Breast epithelium (tissue), 4 donors: ENCODE measurements at regions not wholly inside any gene's neighbourhood (a gene's known extent, or its start where the extent isn't known, plus 50 kb on each side); places are given as distances from the start of the nearest gene placed in this dataset.

Experiments used
- DNase-seq, 2 donors: peaks; one replicate each; pipeline ENCODE4 v3.0.0-alpha.2; 2019; ENCODE audit warnings: low spot score in 2 of 2
- H3K27ac ChIP-seq, 2 donors: fragments of 200-600 bp; sonication (generic) in 1 of 2; one replicate each; pipeline ENCODE4 v1.5.1; 2016 to 2019; ENCODE audit warnings: mild to moderate bottlenecking in 1 of 2
- H3K27me3 ChIP-seq, 2 donors: fragments of 200-600 bp; sonication (generic) in 1 of 2; one replicate each; pipeline versions ENCODE4 v1.5.1 to v1.6.0; 2017 to 2019; ENCODE audit warnings: control low read depth in 1 of 2, mild to moderate bottlenecking in 1 of 2
- H3K36me3 ChIP-seq: fragments of 200-600 bp; one replicate; pipeline ENCODE4 v1.5.1; 2019
- H3K4me1 ChIP-seq, 2 donors: fragments of 200-600 bp; sonication (generic); one replicate each; pipeline ENCODE4 v1.5.1; 2016 to 2019; ENCODE audit warnings: control low read depth in 1 of 2
- H3K4me3 ChIP-seq, 3 donors: fragments of 200-600 bp; sonication (generic); 1 replicate in 2 of 3; 2 replicates in 1 of 3; pipeline ENCODE4 v1.5.1; 2016 to 2019; ENCODE audit warnings: mild to moderate bottlenecking in 3 of 3, moderate library complexity in 2 of 3
- H3K9me3 ChIP-seq, 2 donors: fragments of 200-600 bp; sonication (generic) in 1 of 2; one replicate each; pipeline ENCODE4 v1.5.1; 2016 to 2019; ENCODE audit warnings: control low read depth in 1 of 2
- CTCF ChIP-seq, 3 donors: fragments of 450-650 bp; IDR thresholded peaks; one replicate each; pipeline ENCODE4 v1.5.1; 2016 to 2017; ENCODE audit warnings: antibody characterized with exemption in 3 of 3, mild to moderate bottlenecking in 3 of 3, moderate library complexity in 3 of 3
- POLR2A ChIP-seq: fragments of 450-650 bp; IDR thresholded peaks from one replicate; pipeline ENCODE4 v1.6.1; 2016; ENCODE audit warnings: antibody characterized with exemption, mild to moderate bottlenecking, moderate library complexity
- POLR2AphosphoS5 ChIP-seq, 3 donors: sonication (generic); formaldehyde crosslinking; IDR thresholded peaks; one replicate each; pipeline ENCODE4 v1.6.1; 2017; ENCODE audit warnings: antibody characterized with exemption in 3 of 3
- intact Hi-C: fragments of 100-400 bp; cut with DNase I; formaldehyde crosslinking; loops from one replicate; pipeline ENCODE4 v1.15.1; 2023; ENCODE audit warnings: low total_unique reads

GRCh38 chr2:118730405-118730804 lies 117.0 kb downstream of the EN1 start:
- no peak for TF ChIP-seq CTCF (IDR thresholded peaks at IDR 0.05)
- no peak for TF ChIP-seq POLR2A
- TF ChIP-seq POLR2AphosphoS5 (IDR thresholded peaks at IDR 0.05) = no peak
- Histone ChIP-seq H3K36me3 (no peaks in the 10 kb centered on the region), H3K27ac (no peak overlapping the region), H3K4me3 (no peak overlapping the region), H3K9me3 (peaks cover 0 to 14% of the 10 kb centered on the region in 2 donors), H3K4me1 (no peaks in the 10 kb centered on the region), H3K27me3 (no peaks in the 10 kb centered on the region)
- DNase-seq = no peak
- intact Hi-C loops = no loop called here

GRCh38 chr2:118729760-118730159 lies 117.7 kb downstream of the EN1 start:
- H3K4me1 ChIP-seq = no peaks in the 10 kb centered on the region
- H3K27ac ChIP-seq = no peak overlapping the region
- DNase-seq = no peak
- no peaks in the 10 kb centered on the region for H3K27me3 ChIP-seq
- no peaks in the 10 kb centered on the region for H3K36me3 ChIP-seq
- TF ChIP-seq CTCF (IDR thresholded peaks at IDR 0.05) (no peak), POLR2AphosphoS5 (IDR thresholded peaks at IDR 0.05) (no peak), POLR2A (no peak)
- intact Hi-C loops = no loop called here
- no peak overlapping the region for H3K4me3 ChIP-seq
- H3K9me3 ChIP-seq = peaks cover 0 to 14% of the 10 kb centered on the region in 2 donors

DNA sequence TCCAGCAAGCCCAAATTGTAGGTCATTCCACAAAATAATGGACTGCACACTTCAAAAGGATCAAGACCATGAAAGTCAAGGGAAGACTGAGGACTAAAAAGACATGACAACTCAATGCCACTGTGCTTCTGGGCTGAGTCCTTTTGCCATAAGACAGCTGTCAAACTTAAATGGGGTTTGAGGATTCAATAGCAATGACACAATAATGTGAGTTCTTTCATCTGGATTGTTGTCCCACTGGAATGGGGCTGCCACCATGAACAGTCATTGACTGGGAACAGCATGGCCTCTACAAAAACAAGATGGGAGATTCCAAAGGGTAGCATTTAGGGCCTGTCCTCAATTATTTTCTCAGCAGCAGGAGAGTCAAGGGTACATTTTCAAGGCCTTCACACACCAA lies 118.5 kb downstream of the EN1 start:
- Histone ChIP-seq H3K36me3 (no peaks in the 10 kb centered on the region), H3K4me1 (no peaks in the 10 kb centered on the region), H3K4me3 (no peak overlapping the region), H3K27me3 (no peaks in the 10 kb centered on the region), H3K27ac (no peak overlapping the region), H3K9me3 (peaks cover 0 to 14% of the 10 kb centered on the region in 2 donors)
- DNase-seq = no peak
- TF ChIP-seq POLR2AphosphoS5 (IDR thresholded peaks at IDR 0.05) = no peak
- no peak for TF ChIP-seq CTCF (IDR thresholded peaks at IDR 0.05)
- no peak for TF ChIP-seq POLR2A
- intact Hi-C loops = no loop called here

GRCh38 chr2:118726821-118727220 lies 120.6 kb downstream of the EN1 start:
- H3K9me3 ChIP-seq = peaks cover 0 to 14% of the 10 kb centered on the region in 2 donors
- no peak overlapping the region for H3K4me3 ChIP-seq
- no peaks in the 10 kb centered on the region for H3K4me1 ChIP-seq
- intact Hi-C loops = no loop called here
- no peaks in the 10 kb centered on the region for H3K27me3 ChIP-seq
- H3K36me3 ChIP-seq = no peaks in the 10 kb centered on the region
- TF ChIP-seq CTCF (IDR thresholded peaks at IDR 0.05) (no peak), POLR2A (no peak), POLR2AphosphoS5 (IDR thresholded peaks at IDR 0.05) (no peak)
- H3K27ac ChIP-seq = no peak overlapping the region
- DNase-seq = no peak

DNA sequence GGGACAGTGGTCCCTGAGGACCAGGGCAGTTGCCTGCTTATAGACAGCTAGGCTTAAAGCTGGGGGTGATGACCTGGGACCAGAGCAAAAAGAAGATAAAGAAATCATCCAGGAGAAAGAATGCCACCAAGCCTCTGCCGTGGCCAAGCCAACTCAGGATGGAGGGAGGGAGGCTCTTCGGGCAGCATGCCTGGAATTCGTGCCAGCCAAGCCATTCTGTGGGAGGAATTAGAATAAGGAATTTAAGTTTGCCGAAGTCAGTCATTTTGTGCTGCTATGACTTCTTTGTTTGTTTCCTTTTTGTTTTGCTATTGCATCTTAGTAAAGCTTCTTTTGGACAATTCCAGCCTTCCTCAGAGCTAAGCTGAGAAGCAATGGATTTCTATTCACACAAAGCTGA lies 124.1 kb downstream of the EN1 start:
- Histone ChIP-seq H3K36me3 (no peaks in the 10 kb centered on the region), H3K4me1 (no peaks in the 10 kb centered on the region), H3K27me3 (no peaks in the 10 kb centered on the region), H3K9me3 (peaks cover 0 to 14% of the 10 kb centered on the region in 2 donors), H3K27ac (no peak overlapping the region), H3K4me3 (no peak overlapping the region)
- intact Hi-C loops = no loop called here
- TF ChIP-seq CTCF (IDR thresholded peaks at IDR 0.05) (no peak), POLR2A (no peak), POLR2AphosphoS5 (IDR thresholded peaks at IDR 0.05) (no peak)
- DNase-seq = peak in 1 of 2 donors; percentile 39
